Ascending aorta (tissue), 2 donors: ENCODE measurements at regions not wholly inside any gene's neighbourhood (a gene's known extent, or its start where the extent isn't known, plus 50 kb on each side); places are given as distances from the start of the nearest gene placed in this dataset.
"Not testable (repeated sequence)": the region's sequence is repeated elsewhere in the genome, so short reads cannot be mapped to it uniquely, and the experiment has no call there.

ENCODE experiments used
- DNase-seq, 2 donors: peaks; one replicate each; pipeline ENCODE4 v3.0.0-alpha.2; 2019; ENCODE audit warnings: low spot score in 2 of 2
- H3K27ac ChIP-seq, 2 donors: fragments of 200-600 bp; sonication (generic); one replicate each; pipeline ENCODE4 v1.5.1; 2016 to 2017; ENCODE audit warnings: mild to moderate bottlenecking in 1 of 2
- H3K27me3 ChIP-seq: fragments of 200-600 bp; sonication (generic); one replicate; pipeline ENCODE4 v1.5.1; 2017
- H3K36me3 ChIP-seq, 2 donors: fragments of 200-600 bp; sonication (generic); one replicate each; pipeline ENCODE4 v1.5.1; 2016
- H3K4me1 ChIP-seq, 2 donors: fragments of 200-600 bp; sonication (generic); one replicate each; pipeline ENCODE4 v1.5.1; 2016 to 2017; ENCODE audit warnings: mild to moderate bottlenecking in 1 of 2
- H3K4me3 ChIP-seq, 2 donors: fragments of 200-600 bp; sonication (generic); one replicate each; pipeline ENCODE4 v1.5.1; 2016 to 2017; ENCODE audit warnings: mild to moderate bottlenecking in 1 of 2
- H3K9me3 ChIP-seq, 2 donors: fragments of 200-600 bp; sonication (generic); one replicate each; pipeline ENCODE4 v1.5.1; 2016
- intact Hi-C: fragments of 100-400 bp; cut with DNase I; formaldehyde crosslinking; loops from one replicate; pipeline ENCODE4 v1.15.1; 2023
- TF ChIP-seq, protein P1 (sequence below), 3 experiments: fragments of 200-600 bp in 2 of 3; fragments of 450-650 bp in 1 of 3; sonication (generic) in 2 of 3; IDR thresholded peaks; one replicate each; pipeline ENCODE4 v1.5.1; 2016 to 2019; ENCODE audit warnings: antibody characterized with exemption in 3 of 3, mild to moderate bottlenecking in 1 of 3, moderate library complexity in 1 of 3

DNA sequence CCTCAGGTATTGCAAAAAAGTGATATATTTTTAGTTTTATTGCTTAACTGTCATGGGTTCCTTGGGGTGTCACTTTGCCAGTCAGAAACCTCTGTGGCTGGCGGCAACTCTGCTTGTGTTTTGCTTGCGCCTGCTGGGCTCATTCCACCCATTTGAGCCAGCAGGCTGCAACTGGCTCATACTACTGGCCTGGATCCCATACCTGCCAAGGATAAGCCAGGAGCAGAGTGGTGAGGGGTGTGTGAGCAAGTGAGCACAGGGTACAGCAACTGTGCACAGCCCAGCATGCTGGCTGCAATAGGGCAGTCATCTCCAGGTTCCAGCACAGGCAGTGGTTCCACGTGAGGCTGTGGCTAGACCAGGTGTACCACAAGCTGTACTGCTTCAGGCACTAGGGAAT is 687.5 kb downstream of the NYAP2 start:
- Histone ChIP-seq H3K27me3 (no peaks in the 10 kb centered on the region), H3K4me3 (no peak overlapping the region), H3K27ac (no peak overlapping the region), H3K9me3 (no peaks in the 10 kb centered on the region), H3K36me3 (no peaks in the 10 kb centered on the region), H3K4me1 (no peaks in the 10 kb centered on the region)
- intact Hi-C loops: no loop called here
- no peak for DNase-seq
- TF ChIP-seq, protein P1, sequence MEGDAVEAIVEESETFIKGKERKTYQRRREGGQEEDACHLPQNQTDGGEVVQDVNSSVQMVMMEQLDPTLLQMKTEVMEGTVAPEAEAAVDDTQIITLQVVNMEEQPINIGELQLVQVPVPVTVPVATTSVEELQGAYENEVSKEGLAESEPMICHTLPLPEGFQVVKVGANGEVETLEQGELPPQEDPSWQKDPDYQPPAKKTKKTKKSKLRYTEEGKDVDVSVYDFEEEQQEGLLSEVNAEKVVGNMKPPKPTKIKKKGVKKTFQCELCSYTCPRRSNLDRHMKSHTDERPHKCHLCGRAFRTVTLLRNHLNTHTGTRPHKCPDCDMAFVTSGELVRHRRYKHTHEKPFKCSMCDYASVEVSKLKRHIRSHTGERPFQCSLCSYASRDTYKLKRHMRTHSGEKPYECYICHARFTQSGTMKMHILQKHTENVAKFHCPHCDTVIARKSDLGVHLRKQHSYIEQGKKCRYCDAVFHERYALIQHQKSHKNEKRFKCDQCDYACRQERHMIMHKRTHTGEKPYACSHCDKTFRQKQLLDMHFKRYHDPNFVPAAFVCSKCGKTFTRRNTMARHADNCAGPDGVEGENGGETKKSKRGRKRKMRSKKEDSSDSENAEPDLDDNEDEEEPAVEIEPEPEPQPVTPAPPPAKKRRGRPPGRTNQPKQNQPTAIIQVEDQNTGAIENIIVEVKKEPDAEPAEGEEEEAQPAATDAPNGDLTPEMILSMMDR (IDR thresholded peaks at IDR 0.05): no peak

DNA sequence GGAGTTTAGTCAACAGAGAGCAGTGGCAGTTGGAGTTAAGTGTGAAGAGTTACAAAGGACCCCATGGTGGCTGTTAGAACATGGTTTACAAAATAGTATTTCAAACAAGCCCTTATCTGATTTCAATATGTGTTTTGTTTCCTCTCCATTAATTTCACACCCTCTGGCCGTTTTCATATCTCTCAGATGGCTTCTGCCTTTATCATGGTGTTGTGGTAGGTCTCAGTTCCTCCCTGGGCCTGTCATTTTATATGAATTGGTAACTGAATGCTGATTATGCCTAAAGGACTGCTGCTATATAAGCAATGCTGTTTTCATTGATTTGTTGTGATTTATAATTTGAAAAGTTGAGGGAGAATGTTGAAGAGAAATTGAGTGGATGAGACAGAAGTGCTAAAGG is 686.7 kb downstream of the NYAP2 start:
- Histone ChIP-seq H3K4me1 (no peaks in the 10 kb centered on the region), H3K4me3 (no peak overlapping the region), H3K27me3 (no peaks in the 10 kb centered on the region), H3K9me3 (no peaks in the 10 kb centered on the region), H3K36me3 (no peaks in the 10 kb centered on the region), H3K27ac (no peak overlapping the region)
- TF ChIP-seq, protein P1 (IDR thresholded peaks at IDR 0.05): no peak
- DNase-seq: no peak
- intact Hi-C loops: no loop called here

DNA sequence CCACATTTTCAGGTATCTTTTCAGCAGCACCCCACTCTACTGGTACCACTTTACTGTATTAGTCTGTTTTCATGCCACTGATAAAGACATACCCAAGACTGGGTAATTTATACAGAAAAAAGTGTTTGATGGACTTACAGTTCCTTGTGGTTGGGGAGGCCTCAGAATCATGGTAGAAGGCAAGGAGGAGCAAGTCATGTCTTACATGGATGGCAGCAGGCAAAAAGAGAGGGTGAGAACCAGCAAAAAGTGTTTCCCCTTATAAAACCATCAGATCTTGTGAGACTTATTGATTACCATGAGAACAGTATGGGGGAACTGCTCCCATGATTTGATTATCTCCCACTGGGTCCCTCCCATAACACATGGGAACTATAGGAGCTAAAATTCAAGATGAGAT is 685.9 kb downstream of the NYAP2 start:
- H3K27me3 ChIP-seq, H3K36me3 ChIP-seq, H3K4me1 ChIP-seq, DNase-seq, intact Hi-C loops, H3K4me3 ChIP-seq, H3K9me3 ChIP-seq, H3K27ac ChIP-seq: not testable (repeated sequence)

DNA sequence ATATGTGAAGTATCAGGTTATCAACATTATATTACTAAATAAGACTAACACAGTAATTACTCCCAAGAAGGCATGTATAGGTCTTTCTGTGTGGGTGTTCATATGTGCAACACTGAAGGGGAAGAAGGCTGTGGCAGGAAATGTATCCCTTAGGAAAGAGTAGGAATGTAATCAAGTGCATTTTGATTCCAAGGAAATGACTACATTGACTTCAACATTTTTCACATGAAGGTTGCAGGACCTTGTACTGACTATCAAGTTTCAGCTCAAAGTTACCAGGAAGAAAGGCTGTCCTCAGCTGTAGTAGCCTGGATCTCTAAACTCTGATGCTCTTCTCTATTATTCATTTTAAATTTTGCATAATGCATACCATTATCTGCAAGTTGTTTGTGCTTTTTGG is 680.8 kb downstream of the NYAP2 start:
- Histone ChIP-seq H3K27me3 (no peaks in the 10 kb centered on the region), H3K4me3 (no peak overlapping the region), H3K36me3 (no peaks in the 10 kb centered on the region), H3K4me1 (no peaks in the 10 kb centered on the region), H3K27ac (no peak overlapping the region), H3K9me3 (no peaks in the 10 kb centered on the region)
- intact Hi-C loops: no loop called here
- no peak for DNase-seq
- TF ChIP-seq, protein P1 (IDR thresholded peaks at IDR 0.05): no peak

DNA sequence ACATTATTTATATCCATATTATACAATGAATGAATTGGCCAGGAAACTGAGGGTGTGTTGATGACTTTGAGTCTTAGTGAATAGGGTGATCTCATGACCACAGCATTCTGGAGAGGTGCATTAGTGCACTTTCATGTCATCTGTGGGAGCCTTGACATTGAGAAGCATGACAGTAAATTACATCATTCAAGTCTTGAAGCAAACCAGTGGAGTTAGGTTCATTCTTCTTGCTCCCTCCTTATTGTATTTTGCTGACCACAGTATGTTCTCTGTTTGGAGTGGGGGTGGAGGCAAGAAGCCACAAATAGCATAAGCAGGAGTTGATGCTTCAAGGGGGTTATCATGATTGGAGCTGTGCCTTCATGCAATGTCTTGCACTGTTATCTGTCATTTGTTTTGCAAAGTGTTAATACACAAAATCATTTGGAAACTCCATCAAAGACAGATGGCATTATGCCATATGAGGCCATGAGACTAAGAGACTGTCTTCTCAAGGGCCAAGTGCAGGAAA is 680.2 kb downstream of the NYAP2 start:
- intact Hi-C loops: no loop called here
- H3K9me3 ChIP-seq: no peaks in the 10 kb centered on the region
- H3K4me1 ChIP-seq: no peaks in the 10 kb centered on the region
- no peak overlapping the region for H3K4me3 ChIP-seq
- DNase-seq: no peak
- TF ChIP-seq, protein P1 (IDR thresholded peaks at IDR 0.05): no peak
- H3K27ac ChIP-seq: no peak overlapping the region
- H3K27me3 ChIP-seq: no peaks in the 10 kb centered on the region
- no peaks in the 10 kb centered on the region for H3K36me3 ChIP-seq

DNA sequence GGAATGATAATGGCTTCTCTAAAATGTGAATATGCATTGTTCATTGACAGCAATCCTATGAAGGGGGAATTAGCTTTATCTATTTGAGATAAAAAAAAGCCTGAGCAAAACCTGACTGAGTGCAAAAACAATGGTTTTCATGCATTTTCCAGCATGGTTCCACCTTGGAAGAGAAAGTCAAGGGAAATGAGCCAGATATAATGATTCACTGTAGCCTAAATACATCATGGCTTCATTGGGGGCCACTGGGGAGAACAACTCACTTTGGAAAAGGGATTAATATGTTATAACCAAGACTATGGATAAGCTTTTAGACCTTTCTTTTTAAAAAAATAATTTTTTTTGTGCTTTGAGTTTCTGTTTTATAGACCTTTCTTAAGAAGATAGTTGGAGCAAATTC is 679.7 kb downstream of the NYAP2 start:
- no peaks in the 10 kb centered on the region for H3K36me3 ChIP-seq
- no peaks in the 10 kb centered on the region for H3K9me3 ChIP-seq
- no peaks in the 10 kb centered on the region for H3K4me1 ChIP-seq
- no peaks in the 10 kb centered on the region for H3K27me3 ChIP-seq
- intact Hi-C loops: no loop called here
- TF ChIP-seq, protein P1 (IDR thresholded peaks at IDR 0.05): no peak
- H3K4me3 ChIP-seq: no peak overlapping the region
- no peak overlapping the region for H3K27ac ChIP-seq
- DNase-seq: no peak
